ENCODE measurements at regions not wholly inside any gene's neighbourhood (a gene's known extent, or its start where the extent isn't known, plus 50 kb on each side); places are given as distances from the start of the nearest gene placed in this dataset.

DNA sequence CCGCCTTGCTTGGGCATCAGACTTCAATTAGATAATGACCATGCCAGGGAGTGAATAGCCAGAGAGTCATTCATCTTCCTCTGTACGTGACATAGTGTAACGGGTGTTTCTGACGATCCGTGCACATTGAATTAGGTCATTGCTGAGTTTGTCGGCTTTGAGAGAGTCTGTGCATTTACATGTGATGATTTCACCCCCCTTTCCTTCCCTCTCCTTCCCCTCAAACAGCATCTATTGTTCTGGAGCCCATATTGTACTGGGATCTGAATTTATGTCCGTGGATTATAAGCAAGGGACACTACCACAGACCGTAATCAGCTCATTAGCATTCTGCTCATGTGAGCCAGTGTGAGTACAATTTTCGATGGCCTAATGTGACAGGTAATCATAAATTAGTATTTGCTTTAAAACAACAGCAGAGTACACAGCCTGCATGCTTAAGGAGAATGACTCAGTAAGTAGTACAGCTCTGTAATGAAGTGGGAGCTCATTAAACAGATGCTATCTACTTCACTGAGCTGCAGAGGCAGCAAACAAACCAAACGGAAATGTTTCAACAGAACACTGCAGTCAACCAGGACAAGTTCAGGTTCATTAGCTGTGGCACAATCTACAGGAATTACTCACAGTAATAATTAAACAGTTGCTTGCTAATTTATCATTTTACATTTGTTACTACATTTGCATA, 302.1 kb downstream of the CSNK1G3 start:
- H3K27ac Mint-ChIP-seq: peak overlapping the region; percentile 84 to 91 (median 86)
- no peaks in the 10 kb centered on the region for H3K27me3 Mint-ChIP-seq (ENCODE audit: low read depth)
- H3K4me3 Mint-ChIP-seq: peak overlapping the region; percentile 4 to 11 (median 11)
- H3K4me1 Mint-ChIP-seq: peaks cover 60% of the 10 kb centered on the region
- H3K9me3 Mint-ChIP-seq: no peaks in the 10 kb centered on the region
- TF ChIP-seq, protein P1, sequence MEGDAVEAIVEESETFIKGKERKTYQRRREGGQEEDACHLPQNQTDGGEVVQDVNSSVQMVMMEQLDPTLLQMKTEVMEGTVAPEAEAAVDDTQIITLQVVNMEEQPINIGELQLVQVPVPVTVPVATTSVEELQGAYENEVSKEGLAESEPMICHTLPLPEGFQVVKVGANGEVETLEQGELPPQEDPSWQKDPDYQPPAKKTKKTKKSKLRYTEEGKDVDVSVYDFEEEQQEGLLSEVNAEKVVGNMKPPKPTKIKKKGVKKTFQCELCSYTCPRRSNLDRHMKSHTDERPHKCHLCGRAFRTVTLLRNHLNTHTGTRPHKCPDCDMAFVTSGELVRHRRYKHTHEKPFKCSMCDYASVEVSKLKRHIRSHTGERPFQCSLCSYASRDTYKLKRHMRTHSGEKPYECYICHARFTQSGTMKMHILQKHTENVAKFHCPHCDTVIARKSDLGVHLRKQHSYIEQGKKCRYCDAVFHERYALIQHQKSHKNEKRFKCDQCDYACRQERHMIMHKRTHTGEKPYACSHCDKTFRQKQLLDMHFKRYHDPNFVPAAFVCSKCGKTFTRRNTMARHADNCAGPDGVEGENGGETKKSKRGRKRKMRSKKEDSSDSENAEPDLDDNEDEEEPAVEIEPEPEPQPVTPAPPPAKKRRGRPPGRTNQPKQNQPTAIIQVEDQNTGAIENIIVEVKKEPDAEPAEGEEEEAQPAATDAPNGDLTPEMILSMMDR (IDR thresholded peaks at IDR 0.05; ENCODE audit: unreplicated experiment in 3 of 3): no peak
- no peaks in the 10 kb centered on the region for H3K36me3 Mint-ChIP-seq (ENCODE audit: low read depth)

DNA sequence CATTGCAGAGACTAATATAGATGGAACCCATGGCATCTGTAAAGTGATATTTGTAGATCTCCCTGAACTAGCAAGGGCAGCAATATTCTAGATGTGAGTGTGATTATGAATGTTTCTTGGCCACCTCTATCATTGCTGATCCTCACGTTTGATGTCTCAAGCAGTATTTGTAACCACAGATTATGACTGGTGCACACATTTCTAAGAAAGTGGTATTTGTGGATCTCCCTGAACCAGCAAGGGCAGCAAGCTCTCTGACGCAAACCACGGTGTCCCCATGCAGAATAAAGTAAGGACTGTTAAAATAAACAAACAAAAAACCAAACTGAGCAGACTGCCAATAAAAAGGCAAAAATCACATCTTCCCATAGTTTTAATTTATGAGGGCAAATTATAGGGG, 301.3 kb downstream of the CSNK1G3 start:
- Mint-ChIP-seq H3K36me3 (ENCODE audit: low read depth) (no peaks in the 10 kb centered on the region), H3K4me1 (peaks cover 68% of the 10 kb centered on the region), H3K4me3 (peak overlapping the region in 1 of 3 experiments; percentile 3), H3K27me3 (ENCODE audit: low read depth) (no peaks in the 10 kb centered on the region), H3K27ac (peak overlapping the region; percentile 18 to 86 (median 26)), H3K9me3 (no peaks in the 10 kb centered on the region)
- TF ChIP-seq, protein P1 (IDR thresholded peaks at IDR 0.05; ENCODE audit: unreplicated experiment in 3 of 3): no peak

DNA sequence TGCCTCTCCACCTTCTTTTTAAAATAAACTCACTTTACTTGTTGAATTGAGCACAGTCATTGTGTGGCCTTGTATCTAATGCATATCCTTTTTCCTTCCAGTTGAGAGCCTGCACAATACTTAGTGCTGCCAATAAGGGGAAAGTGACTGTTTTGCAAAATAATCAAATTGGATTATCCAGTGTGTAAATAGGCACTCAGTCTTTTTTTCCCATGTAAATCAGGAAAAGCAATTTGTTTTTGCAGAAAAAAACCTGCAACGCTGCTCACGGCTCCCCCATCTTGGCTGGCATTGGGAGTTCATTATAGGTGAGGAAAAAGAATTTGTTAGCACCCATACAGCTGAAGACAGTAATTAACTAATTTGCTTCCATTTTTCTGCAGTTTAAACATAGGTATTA, 299.9 kb downstream of the CSNK1G3 start:
- H3K36me3 Mint-ChIP-seq (ENCODE audit: low read depth): no peaks in the 10 kb centered on the region
- no peaks in the 10 kb centered on the region for H3K9me3 Mint-ChIP-seq
- H3K27ac Mint-ChIP-seq: peak overlapping the region; percentile 2 to 96 (median 28)
- no peaks in the 10 kb centered on the region for H3K27me3 Mint-ChIP-seq (ENCODE audit: low read depth)
- no peak overlapping the region for H3K4me3 Mint-ChIP-seq
- TF ChIP-seq, protein P1 (IDR thresholded peaks at IDR 0.05; ENCODE audit: unreplicated experiment in 3 of 3): no peak
- peaks cover 82% of the 10 kb centered on the region for H3K4me1 Mint-ChIP-seq

DNA sequence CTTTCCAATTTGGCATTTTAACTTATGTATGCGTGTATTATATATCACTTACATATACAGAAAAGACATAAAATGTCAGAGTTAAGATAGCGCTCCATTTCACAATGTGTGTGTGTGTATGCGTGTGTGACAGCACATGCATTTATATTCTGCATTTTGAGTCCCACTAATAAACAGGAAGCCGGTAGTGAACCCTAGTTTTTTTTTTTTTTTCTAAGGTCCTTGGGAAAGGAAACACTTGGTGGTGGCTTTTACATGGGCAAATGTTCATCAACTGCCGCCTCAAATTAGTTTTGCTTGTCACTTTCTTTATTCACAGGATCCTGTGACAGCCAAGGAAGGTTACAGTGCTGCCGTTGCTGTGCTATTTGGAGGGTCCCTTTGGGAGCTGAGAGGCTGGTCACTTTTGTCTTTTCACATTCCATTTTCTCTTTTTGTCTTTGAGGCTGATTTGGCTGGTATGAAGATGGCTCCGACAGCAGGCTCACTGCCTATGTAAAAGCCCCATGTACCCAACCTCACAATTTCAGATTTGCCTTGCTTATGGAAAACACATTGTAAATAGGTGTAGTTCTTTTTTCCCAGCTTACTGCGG, 298.9 kb downstream of the CSNK1G3 start:
- Mint-ChIP-seq H3K27me3 (ENCODE audit: low read depth) (no peaks in the 10 kb centered on the region), H3K4me3 (peak overlapping the region in 1 of 3 experiments; percentile 25), H3K9me3 (no peaks in the 10 kb centered on the region), H3K4me1 (peaks cover 90% of the 10 kb centered on the region), H3K36me3 (ENCODE audit: low read depth) (no peaks in the 10 kb centered on the region), H3K27ac (peak overlapping the region; percentile 85 to 96 (median 91))
- TF ChIP-seq, protein P1 (IDR thresholded peaks at IDR 0.05; ENCODE audit: unreplicated experiment in 3 of 3): no peak

DNA sequence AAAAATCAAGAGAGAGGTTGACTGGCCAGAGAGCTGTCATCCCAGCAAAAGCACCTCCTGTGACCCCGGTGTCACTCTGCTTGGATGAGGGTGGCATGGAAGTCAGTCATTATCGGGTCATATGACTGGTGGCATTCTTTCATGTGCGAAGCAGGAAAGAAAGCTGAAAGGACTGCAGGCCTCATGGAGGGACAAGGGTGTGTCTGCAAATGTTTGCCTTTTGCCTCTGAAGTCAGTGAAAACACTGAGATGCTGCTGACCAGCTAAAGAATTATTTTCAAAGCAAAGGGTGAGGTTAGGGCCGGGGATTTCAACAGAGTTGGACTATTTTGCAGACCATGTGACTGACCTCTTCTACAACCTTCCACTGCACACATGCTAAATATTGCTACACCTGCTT, 298.3 kb downstream of the CSNK1G3 start:
- H3K27me3 Mint-ChIP-seq (ENCODE audit: low read depth): no peaks in the 10 kb centered on the region
- TF ChIP-seq, protein P1 (IDR thresholded peaks at IDR 0.05; ENCODE audit: unreplicated experiment in 3 of 3): no peak
- no peaks in the 10 kb centered on the region for H3K36me3 Mint-ChIP-seq (ENCODE audit: low read depth)
- H3K4me3 Mint-ChIP-seq: peak overlapping the region; percentile 5 to 34 (median 25)
- no peaks in the 10 kb centered on the region for H3K9me3 Mint-ChIP-seq
- peaks cover 85% of the 10 kb centered on the region for H3K4me1 Mint-ChIP-seq
- peak overlapping the region; percentile 85 to 96 (median 91) for H3K27ac Mint-ChIP-seq

Measured in nephron (organoid).